Mucosa of descending colon (tissue), 3 donors: ENCODE measurements at regions not wholly inside any gene's neighbourhood (a gene's known extent, or its start where the extent isn't known, plus 50 kb on each side); places are given as distances from the start of the nearest gene placed in this dataset.
"Not testable (repeated sequence)": the region's sequence is repeated elsewhere in the genome, so short reads cannot be mapped to it uniquely, and the experiment has no call there.

Source experiments
- ATAC-seq: fragments of 200-7000 bp; cut with Tn5 transposase; one replicate; pipeline ENCODE4 v1.9.1; 2020; ENCODE audit warnings: mild to moderate bottlenecking, moderate library complexity
- DNase-seq, 3 donors: peaks; one replicate each; pipeline ENCODE4 v3.0.0-alpha.2; 2020
- H3K36me3 ChIP-seq: fragments of 200-600 bp; one replicate; pipeline ENCODE4 v1.8.0; 2021; ENCODE audit warnings: low read depth, mild to moderate bottlenecking
- H3K4me1 ChIP-seq: fragments of 200-600 bp; one replicate; pipeline ENCODE4 v1.8.0; 2021; ENCODE audit warnings: low read depth, mild to moderate bottlenecking
- H3K4me3 ChIP-seq: fragments of 200-600 bp; one replicate; pipeline ENCODE4 v1.8.0; 2021; ENCODE audit warnings: mild to moderate bottlenecking
- H3K9me3 ChIP-seq: fragments of 200-600 bp; one replicate; pipeline ENCODE4 v1.8.0; 2021; ENCODE audit warnings: mild to moderate bottlenecking
- intact Hi-C, 2 donors: fragments of 100-400 bp; cut with DNase I in 1 of 2; cut with micrococcal nuclease in 1 of 2; formaldehyde crosslinking; loops; one replicate each; pipeline versions ENCODE4 v1.11.0 to v1.11.1; 2022; cut with DNase I, micrococcal nuclease
- TF ChIP-seq, protein P1 (sequence below): fragments of 200-600 bp; IDR thresholded peaks from one replicate; pipeline ENCODE4 v1.8.0; 2022; ENCODE audit warnings: antibody characterized with exemption, mild to moderate bottlenecking
- donor health status: DM: no; HTN: no; CAD: no; lungs with moderate emphysema.
- donor health status: DM: no; HTN: no; CAD: no.
- donor health status: DM: no; HTN: yes; CAD: no.

- H3K4me3 ChIP-seq, intact Hi-C loops, H3K9me3 ChIP-seq, H3K4me1 ChIP-seq, H3K36me3 ChIP-seq, DNase-seq, ATAC-seq: not testable (repeated sequence)
Measured at GRCh38 chr1:143502038-143502437, 469.7 kb downstream of the FAM72C start.

DNA sequence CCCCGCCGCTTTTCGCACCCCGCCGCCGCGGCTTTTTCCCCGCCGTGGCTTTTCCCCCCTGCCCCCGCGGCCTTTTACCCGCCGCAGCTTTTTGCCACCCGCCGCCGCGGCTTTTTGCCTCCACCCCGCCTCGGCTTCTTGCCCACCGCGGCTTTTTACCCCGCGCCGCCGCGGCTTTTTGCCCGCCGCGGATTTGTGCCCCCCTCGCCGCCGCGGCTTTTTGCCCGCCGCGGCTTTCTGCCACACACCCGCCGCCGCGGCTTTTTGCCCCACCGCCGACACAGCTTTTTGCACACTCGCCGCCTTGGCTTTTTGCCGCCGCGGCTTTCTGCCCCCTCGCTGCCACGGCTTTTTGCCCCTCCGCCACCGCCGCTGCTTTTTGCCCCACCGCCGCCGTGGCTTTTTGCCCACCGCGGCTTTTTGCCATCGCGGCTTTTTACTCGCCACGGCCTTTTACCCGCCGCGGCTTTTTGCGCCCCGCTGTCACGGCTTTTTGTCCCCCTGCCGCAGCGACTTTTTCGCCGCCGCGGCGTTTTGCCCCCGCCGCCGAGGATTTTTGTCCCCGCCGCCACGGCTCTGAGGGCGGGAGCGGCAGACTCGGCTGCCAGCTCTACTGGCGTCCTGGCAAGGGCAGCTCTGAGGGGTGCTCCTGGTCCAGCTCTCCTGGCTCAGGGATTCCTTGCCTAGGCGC lies 473.6 kb downstream of the FAM72C start:
- H3K4me1 ChIP-seq, ATAC-seq, H3K9me3 ChIP-seq, intact Hi-C loops, H3K4me3 ChIP-seq, H3K36me3 ChIP-seq: not testable (repeated sequence)
- DNase-seq: peak in 2 of 3 donors; percentile 16 to 19

DNA sequence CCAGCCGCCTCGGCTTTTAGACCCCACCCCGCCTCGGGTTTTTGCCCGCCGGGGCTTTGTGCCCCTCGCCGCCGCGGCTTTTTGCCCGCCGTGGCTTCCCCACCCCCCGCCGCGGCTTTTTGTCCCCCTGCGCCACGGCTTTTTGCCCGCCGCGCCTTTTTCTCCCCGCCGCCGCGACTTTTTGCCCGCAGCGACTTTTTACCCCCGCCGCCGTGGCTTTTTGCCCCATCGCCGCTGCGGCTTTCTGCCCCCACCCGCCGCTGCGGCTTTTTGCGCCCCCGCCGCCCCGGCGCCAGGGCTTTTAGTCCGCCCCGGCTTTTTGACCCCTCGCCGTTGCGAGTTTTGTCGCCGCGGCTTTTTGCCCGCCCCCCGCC lies 474.4 kb downstream of the FAM72C start:
- H3K9me3 ChIP-seq: no peaks in the 10 kb centered on the region
- no peaks in the 10 kb centered on the region for H3K36me3 ChIP-seq
- TF ChIP-seq, protein P1, sequence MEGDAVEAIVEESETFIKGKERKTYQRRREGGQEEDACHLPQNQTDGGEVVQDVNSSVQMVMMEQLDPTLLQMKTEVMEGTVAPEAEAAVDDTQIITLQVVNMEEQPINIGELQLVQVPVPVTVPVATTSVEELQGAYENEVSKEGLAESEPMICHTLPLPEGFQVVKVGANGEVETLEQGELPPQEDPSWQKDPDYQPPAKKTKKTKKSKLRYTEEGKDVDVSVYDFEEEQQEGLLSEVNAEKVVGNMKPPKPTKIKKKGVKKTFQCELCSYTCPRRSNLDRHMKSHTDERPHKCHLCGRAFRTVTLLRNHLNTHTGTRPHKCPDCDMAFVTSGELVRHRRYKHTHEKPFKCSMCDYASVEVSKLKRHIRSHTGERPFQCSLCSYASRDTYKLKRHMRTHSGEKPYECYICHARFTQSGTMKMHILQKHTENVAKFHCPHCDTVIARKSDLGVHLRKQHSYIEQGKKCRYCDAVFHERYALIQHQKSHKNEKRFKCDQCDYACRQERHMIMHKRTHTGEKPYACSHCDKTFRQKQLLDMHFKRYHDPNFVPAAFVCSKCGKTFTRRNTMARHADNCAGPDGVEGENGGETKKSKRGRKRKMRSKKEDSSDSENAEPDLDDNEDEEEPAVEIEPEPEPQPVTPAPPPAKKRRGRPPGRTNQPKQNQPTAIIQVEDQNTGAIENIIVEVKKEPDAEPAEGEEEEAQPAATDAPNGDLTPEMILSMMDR: no peak
- H3K4me1 ChIP-seq: no peaks in the 10 kb centered on the region
- H3K4me3 ChIP-seq: no peak overlapping the region
- DNase-seq (peak in 1 of 3 donors; percentile 35), ATAC-seq (no peak)
- intact Hi-C loops: no loop called here

DNA sequence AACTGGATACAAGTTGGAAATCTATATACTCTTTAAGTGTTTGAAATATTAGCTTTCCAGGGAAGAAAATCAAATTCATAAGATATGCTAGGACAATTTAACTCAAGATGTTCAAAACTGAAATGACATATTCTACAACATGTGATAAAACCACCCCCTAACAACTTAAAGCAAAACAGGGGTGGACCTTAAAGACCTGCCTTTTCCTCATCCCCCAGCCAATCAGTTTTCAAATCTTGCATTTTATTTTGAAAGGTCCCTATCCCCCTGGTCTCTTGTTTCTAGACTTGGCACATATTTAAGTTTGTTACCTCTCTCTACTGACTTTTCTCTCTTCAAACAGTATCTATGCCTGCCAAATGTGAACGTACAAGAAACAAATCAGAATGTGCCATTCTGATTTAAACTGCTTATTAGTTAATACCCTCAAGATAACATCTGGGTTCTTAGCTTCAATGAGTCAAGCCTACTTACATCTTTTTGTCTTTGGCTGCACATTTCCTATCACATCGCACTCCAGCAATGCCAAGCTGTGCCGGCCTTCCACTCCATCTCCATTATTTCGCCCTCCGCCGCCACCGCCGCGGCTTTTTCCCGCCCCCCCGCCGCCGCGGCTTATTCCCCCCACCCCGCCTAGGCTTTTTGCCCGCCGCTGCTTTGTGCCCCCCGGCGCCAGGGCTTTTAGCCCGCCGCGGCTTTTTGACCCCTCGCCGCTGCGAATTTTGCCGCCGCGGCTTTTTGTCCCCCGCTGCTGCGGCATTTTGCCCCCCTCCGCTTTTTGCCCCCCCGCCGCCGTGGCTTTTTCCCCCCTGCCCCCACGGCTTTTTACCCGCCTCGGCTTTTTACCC lies 475.0 kb downstream of the FAM72C start:
- H3K36me3 ChIP-seq, H3K9me3 ChIP-seq, H3K4me1 ChIP-seq, ATAC-seq, intact Hi-C loops, H3K4me3 ChIP-seq: not testable (repeated sequence)
- peak in 1 of 3 donors; percentile 19 for DNase-seq
